ENCODE measurements at regions not wholly inside any gene's neighbourhood (a gene's known extent, or its start where the extent isn't known, plus 50 kb on each side); places are given as distances from the start of the nearest gene placed in this dataset.

DNA sequence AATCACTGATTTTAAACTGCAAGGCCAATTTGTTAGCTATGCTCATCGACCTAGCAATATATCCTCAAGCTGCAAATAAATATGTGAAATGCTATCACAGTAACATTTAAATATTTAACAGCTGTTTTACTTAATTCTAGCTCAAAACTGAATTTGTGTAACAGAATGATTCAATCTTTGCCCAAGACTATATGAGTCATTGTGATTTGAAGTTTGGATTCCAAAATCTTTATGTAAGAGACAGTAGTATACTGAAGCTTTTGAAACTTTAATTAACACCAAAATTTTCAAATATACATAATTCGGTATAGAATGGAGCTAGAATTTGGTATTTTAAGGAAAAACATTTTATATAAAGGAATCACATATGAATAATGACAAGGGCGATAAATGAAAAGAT lies 603.0 kb upstream of the ROBO2 start:
- no peak overlapping the region for H3K27ac ChIP-seq
- no peak for TF ChIP-seq ZFX (IDR thresholded peaks at IDR 0.05; ENCODE audit: borderline replicate concordance)
- no peak for TF ChIP-seq CTCF (IDR thresholded peaks at IDR 0.05)

DNA sequence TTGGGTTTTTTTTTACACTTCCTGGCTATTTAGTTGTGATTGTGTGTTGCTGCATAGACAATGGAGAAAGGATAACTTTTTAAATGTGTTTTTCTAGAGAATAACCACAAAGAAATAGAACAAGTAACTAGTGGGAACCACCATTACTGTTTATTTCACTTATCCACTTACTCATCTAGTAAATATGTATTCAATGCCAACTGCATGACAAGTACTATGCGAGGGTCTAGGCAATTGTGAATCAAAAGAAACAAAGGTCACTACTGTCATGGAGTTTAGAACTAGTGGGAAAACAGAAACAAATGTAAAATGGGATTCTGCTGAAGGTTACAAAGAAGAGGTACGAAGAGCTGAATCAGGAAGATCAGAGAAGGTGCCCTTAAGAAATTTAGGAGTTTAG lies 600.9 kb upstream of the ROBO2 start:
- no peak for TF ChIP-seq ZFX (IDR thresholded peaks at IDR 0.05; ENCODE audit: borderline replicate concordance)
- no peak for TF ChIP-seq CTCF (IDR thresholded peaks at IDR 0.05)
- H3K27ac ChIP-seq, result no peak overlapping the region

GRCh38 chr3:76442374-76442915 lies 597.5 kb upstream of the ROBO2 start:
- no peak overlapping the region for H3K27ac ChIP-seq
- TF ChIP-seq ZFX (IDR thresholded peaks at IDR 0.05; ENCODE audit: borderline replicate concordance), result no peak
- no peak for TF ChIP-seq CTCF (IDR thresholded peaks at IDR 0.05)

DNA sequence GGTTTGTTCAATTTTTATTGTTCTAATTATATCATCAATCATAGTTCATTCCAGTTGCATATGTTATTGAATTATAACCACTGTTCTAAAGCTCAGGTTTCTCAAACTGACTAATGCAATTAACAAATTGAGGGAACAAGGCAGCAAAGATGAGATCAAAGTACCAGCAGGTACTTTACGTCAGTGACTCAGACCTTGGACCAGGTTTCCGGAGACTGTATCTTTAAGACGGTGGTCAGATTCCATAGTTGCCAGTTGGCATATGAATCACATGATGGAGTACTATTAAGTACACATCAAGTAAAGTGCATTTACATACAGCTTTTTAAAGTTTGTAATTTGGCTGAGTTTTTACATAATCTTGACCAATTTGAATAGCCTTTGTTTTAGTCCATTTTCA lies 583.6 kb upstream of the ROBO2 start:
- TF ChIP-seq CTCF (IDR thresholded peaks at IDR 0.05) (no peak), ZFX (IDR thresholded peaks at IDR 0.05; ENCODE audit: borderline replicate concordance) (no peak)
- no peak overlapping the region for H3K27ac ChIP-seq

DNA sequence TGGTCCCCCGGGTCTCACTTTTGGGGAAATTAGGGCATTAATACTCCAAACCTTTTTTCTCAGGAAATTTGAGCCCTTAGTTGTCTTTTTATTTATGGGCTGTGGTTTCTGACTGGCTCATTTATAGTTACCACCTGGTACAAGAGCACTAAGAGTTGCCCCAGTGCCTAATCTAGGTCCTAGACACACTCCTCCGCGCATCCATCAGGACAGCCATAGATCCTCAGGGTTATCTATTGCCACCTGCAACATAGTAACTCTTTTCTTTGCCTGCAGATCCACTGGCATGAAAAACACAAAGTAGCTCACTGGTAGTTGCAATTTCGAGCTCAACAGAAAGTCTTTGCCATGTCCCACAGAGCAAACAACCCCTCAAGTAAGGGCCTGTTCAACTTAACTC lies 576.4 kb upstream of the ROBO2 start:
- no peak overlapping the region for H3K27ac ChIP-seq
- TF ChIP-seq CTCF (IDR thresholded peaks at IDR 0.05) (no peak), ZFX (IDR thresholded peaks at IDR 0.05; ENCODE audit: borderline replicate concordance) (no peak)

GRCh38 chr3:76470285-76470684 lies 569.6 kb upstream of the ROBO2 start:
- TF ChIP-seq CTCF (IDR thresholded peaks at IDR 0.05), result no peak
- no peak for TF ChIP-seq ZFX (IDR thresholded peaks at IDR 0.05; ENCODE audit: borderline replicate concordance)
- no peak overlapping the region for H3K27ac ChIP-seq

- no peak overlapping the region for H3K27ac ChIP-seq
- TF ChIP-seq CTCF (IDR thresholded peaks at IDR 0.05), result no peak
- no peak for TF ChIP-seq ZFX (IDR thresholded peaks at IDR 0.05; ENCODE audit: borderline replicate concordance)
Observed at GRCh38 chr3:76474632-76475031, 565.3 kb upstream of the ROBO2 start.
